GM23248 (cell line): ENCODE measurements at regions not wholly inside any gene's neighbourhood (a gene's known extent, or its start where the extent isn't known, plus 50 kb on each side); places are given as distances from the start of the nearest gene placed in this dataset.

Experiments used
- EZH2 ChIP-seq: fragments of 200-600 bp; sonication (generic); IDR thresholded peaks from 2 replicates; pipeline ENCODE4 v1.6.1; 2018; ENCODE audit warnings: antibody characterized with exemption, mild to moderate bottlenecking; ENCODE audit not compliant: insufficient read depth, poor library complexity, severe bottlenecking
- EZH2phosphoT487 ChIP-seq: fragments of 200-600 bp; sonication (generic); IDR thresholded peaks from 2 replicates; pipeline ENCODE4 v1.6.1; 2018; ENCODE audit warnings: antibody characterized with exemption, moderate library complexity, mild to moderate bottlenecking, low read depth; ENCODE audit not compliant: insufficient read depth

DNA sequence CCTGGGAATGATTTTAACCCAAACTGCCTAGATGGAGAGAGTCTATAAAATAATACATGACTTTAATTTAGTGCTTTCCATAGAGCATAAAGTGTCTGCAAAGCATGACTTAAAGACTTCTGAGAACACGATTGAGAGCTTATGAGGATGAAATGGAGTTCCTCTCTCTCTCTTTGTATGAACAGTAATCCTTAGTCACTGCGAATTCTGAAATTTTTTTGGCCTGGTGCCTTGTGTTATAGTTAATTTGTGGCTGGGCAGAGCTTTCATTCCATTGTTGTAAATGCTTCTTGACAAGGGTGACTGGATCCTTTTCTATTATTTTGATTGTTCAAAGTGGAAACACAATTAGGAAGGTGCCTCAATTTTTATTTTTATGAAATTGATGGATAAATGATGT lies 179.5 kb downstream of the CEP135 start:
- no peak for TF ChIP-seq EZH2
- TF ChIP-seq EZH2phosphoT487 = no peak
